Vagina (tissue), 2 donors: ENCODE measurements at regions not wholly inside any gene's neighbourhood (a gene's known extent, or its start where the extent isn't known, plus 50 kb on each side); places are given as distances from the start of the nearest gene placed in this dataset.
A peak's percentile ranks its signal among the peaks of the same experiment; 100 is the strongest.

ENCODE experiments used
- DNase-seq, 2 donors: peaks; one replicate each; pipeline ENCODE4 v3.0.0-alpha.2; 2017; ENCODE audit errors: extremely low spot score in 2 of 2
- H3K27ac ChIP-seq: fragments of 200-600 bp; sonication (generic); one replicate; pipeline ENCODE4 v1.5.1; 2019
- H3K27me3 ChIP-seq: fragments of 200-600 bp; sonication (generic); one replicate; pipeline ENCODE4 v1.5.1; 2019
- H3K36me3 ChIP-seq, 2 donors: fragments of 200-600 bp; sonication (generic); one replicate each; pipeline ENCODE4 v1.5.1; 2017 to 2019
- H3K4me1 ChIP-seq: fragments of 200-600 bp; sonication (generic); one replicate; pipeline ENCODE4 v1.5.1; 2019
- H3K4me3 ChIP-seq, 2 donors: fragments of 200-600 bp; sonication (generic); 1 replicate in 1 of 2; 2 replicates in 1 of 2; pipeline ENCODE4 v1.5.1; 2016 to 2019
- H3K9me3 ChIP-seq: fragments of 200-600 bp; sonication (generic); one replicate; pipeline ENCODE4 v1.5.1; 2019
- POLR2A ChIP-seq, 2 donors: fragments of 450-650 bp; IDR thresholded peaks; one replicate each; pipeline ENCODE4 v1.6.1; 2017; ENCODE audit warnings: antibody characterized with exemption in 2 of 2, mild to moderate bottlenecking in 2 of 2, moderate library complexity in 2 of 2
- POLR2AphosphoS5 ChIP-seq, 2 donors: sonication (generic); formaldehyde crosslinking; IDR thresholded peaks; one replicate each; pipeline ENCODE4 v1.9.0; 2017; ENCODE audit warnings: antibody characterized with exemption in 2 of 2, mild to moderate bottlenecking in 2 of 2, low read depth in 1 of 2; ENCODE audit not compliant: insufficient read depth in 1 of 2
- intact Hi-C: fragments of 100-400 bp; cut with DNase I; formaldehyde crosslinking; loops from one replicate; pipeline ENCODE4 v1.15.1; 2023
- TF ChIP-seq, protein P1 (sequence below), 3 experiments: fragments of 450-650 bp in 2 of 3; fragments of 200-600 bp in 1 of 3; sonication (generic) in 1 of 3; IDR thresholded peaks; one replicate each; pipeline ENCODE4 v1.5.1; 2017 to 2019; ENCODE audit warnings: antibody characterized with exemption in 3 of 3, mild to moderate bottlenecking in 2 of 3, moderate library complexity in 2 of 3

DNA sequence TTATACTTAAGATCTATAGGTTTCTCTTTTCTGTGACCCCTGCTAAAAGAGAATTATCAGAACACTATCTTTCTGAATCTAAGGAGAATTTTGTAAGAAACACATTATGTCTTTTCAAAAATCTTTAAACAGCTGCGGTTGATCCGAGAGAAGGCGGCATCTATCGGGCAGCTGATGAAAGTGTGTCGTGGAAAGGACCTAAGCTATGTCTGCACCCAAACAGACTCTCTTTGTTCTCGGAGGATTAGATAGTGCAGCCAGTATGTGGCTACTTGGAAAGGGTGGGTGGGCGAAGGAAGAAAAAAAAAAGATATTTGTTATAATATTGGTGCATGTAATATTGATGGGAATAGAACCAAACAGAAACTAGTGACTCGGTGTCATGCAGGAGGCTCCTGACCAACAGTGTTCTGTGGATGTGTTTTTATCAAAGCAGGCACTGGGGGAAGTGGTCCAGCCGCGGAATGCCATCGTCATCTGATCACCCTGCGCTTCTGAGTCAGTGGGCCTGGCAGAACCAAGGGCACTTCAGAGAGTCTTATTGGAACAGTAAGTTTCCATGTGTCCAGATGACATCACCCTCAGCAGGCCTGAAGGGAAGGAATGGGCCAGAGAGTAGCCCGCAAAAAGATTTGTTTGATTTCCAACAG, 509.7 kb upstream of the AKR1E2 start:
- peak overlapping the region; percentile 55 for H3K27ac ChIP-seq
- no peaks in the 10 kb centered on the region for H3K36me3 ChIP-seq
- no peaks in the 10 kb centered on the region for H3K4me1 ChIP-seq
- TF ChIP-seq POLR2AphosphoS5 (IDR thresholded peaks at IDR 0.05; ENCODE audit: insufficient read depth in 1 of 2, low read depth in 1 of 2) = no peak
- no peak for TF ChIP-seq POLR2A (IDR thresholded peaks at IDR 0.05)
- TF ChIP-seq, protein P1, sequence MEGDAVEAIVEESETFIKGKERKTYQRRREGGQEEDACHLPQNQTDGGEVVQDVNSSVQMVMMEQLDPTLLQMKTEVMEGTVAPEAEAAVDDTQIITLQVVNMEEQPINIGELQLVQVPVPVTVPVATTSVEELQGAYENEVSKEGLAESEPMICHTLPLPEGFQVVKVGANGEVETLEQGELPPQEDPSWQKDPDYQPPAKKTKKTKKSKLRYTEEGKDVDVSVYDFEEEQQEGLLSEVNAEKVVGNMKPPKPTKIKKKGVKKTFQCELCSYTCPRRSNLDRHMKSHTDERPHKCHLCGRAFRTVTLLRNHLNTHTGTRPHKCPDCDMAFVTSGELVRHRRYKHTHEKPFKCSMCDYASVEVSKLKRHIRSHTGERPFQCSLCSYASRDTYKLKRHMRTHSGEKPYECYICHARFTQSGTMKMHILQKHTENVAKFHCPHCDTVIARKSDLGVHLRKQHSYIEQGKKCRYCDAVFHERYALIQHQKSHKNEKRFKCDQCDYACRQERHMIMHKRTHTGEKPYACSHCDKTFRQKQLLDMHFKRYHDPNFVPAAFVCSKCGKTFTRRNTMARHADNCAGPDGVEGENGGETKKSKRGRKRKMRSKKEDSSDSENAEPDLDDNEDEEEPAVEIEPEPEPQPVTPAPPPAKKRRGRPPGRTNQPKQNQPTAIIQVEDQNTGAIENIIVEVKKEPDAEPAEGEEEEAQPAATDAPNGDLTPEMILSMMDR (IDR thresholded peaks at IDR 0.05) = no peak
- no peak for DNase-seq
- no peaks in the 10 kb centered on the region for H3K9me3 ChIP-seq
- intact Hi-C loops = no loop called here
- no peaks in the 10 kb centered on the region for H3K27me3 ChIP-seq
- H3K4me3 ChIP-seq = no peak overlapping the region

DNA sequence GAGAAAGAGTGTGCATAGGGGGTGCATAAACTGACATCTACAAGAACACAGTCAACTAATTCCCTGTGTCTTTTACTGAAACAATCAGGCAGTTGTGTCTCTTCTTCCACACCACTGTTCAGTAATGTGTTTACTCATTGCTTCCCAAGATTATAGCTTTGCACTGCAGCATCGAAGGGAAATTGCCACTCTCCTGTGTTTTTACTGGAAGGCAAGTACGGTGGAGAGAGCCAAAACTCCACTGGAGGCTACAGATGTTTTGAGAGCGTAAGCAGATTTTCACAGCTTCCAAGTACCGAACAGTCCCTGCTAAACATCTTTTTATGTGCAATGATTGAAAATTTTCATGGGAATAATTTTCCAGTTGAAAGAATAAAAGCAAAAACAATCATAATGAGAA, 510.5 kb upstream of the AKR1E2 start:
- Histone ChIP-seq H3K9me3 (no peaks in the 10 kb centered on the region), H3K36me3 (no peaks in the 10 kb centered on the region), H3K27ac (peak overlapping the region; percentile 55), H3K4me3 (no peak overlapping the region), H3K4me1 (no peaks in the 10 kb centered on the region), H3K27me3 (no peaks in the 10 kb centered on the region)
- TF ChIP-seq, protein P1 (IDR thresholded peaks at IDR 0.05) = no peak
- TF ChIP-seq POLR2A (IDR thresholded peaks at IDR 0.05) (no peak), POLR2AphosphoS5 (IDR thresholded peaks at IDR 0.05; ENCODE audit: insufficient read depth in 1 of 2, low read depth in 1 of 2) (no peak)
- DNase-seq = no peak
- intact Hi-C loops = no loop called here

DNA sequence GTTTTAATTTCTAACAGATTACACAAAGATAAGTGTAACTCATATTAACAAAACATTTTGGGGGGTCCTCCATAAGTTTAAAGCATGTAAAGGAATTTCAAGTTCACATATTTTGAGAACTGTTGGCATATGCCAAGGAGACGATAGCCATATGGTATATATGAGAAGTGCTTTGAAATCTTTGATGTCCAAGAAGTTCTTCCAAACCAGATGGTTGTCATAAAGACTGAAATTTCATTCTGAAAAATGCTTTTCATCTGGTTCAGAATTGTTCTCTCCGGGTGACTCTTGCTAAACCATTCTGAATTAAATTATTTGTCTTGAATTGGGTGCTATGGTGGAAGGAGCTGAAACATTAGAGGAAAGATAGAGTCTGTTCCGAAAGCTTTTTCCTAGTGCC, 513.0 kb upstream of the AKR1E2 start:
- TF ChIP-seq POLR2AphosphoS5 (IDR thresholded peaks at IDR 0.05; ENCODE audit: insufficient read depth in 1 of 2, low read depth in 1 of 2) (no peak), POLR2A (IDR thresholded peaks at IDR 0.05) (no peak)
- TF ChIP-seq, protein P1 (IDR thresholded peaks at IDR 0.05) = no peak
- intact Hi-C loops = no loop called here
- H3K27ac ChIP-seq = no peak overlapping the region
- H3K4me3 ChIP-seq = no peak overlapping the region
- H3K36me3 ChIP-seq = no peaks in the 10 kb centered on the region
- DNase-seq = no peak
- H3K4me1 ChIP-seq = no peaks in the 10 kb centered on the region
- no peaks in the 10 kb centered on the region for H3K27me3 ChIP-seq
- no peaks in the 10 kb centered on the region for H3K9me3 ChIP-seq

DNA sequence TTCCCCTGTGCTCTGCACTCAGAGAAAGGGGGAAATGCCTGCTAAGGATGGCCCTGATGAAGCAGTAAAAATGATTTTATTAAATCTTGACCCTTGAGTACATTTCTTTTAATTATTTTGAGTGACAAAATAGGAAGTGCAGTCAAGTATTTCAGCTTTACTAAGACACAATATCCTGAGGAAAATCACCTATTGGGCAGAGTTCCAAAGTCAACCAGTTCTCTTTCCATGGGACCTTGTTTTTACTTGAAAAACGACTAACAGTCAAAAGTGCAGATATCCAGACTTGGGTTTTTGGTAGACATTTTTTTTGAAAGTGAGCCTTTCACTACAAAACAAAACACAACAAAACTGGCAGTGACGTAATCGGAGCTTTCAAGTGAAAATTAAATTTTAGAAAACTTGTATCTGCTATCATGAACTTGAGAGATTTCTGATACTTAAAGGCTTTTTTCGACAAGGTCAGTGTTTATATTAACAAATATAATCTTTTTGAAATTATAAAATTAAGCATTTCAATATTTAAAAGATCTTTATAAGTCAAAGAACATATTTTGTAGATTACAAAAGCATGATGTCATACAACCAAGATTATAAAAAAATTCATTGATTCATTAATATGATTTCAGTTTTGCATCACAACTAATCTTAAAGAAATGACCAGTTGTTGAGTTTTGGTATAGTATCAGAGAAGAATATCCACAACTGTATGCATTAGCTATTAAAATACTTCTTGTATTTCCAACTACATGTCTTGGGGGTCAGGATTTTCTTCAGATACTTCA, 513.8 kb upstream of the AKR1E2 start:
- H3K4me3 ChIP-seq = no peak overlapping the region
- no peaks in the 10 kb centered on the region for H3K4me1 ChIP-seq
- no peaks in the 10 kb centered on the region for H3K36me3 ChIP-seq
- H3K27me3 ChIP-seq = no peaks in the 10 kb centered on the region
- no peaks in the 10 kb centered on the region for H3K9me3 ChIP-seq
- DNase-seq = no peak
- no peak overlapping the region for H3K27ac ChIP-seq
- TF ChIP-seq POLR2A (IDR thresholded peaks at IDR 0.05) (no peak), POLR2AphosphoS5 (IDR thresholded peaks at IDR 0.05; ENCODE audit: insufficient read depth in 1 of 2, low read depth in 1 of 2) (no peak)
- TF ChIP-seq, protein P1 (IDR thresholded peaks at IDR 0.05) = no peak
- intact Hi-C loops = no loop called here

DNA sequence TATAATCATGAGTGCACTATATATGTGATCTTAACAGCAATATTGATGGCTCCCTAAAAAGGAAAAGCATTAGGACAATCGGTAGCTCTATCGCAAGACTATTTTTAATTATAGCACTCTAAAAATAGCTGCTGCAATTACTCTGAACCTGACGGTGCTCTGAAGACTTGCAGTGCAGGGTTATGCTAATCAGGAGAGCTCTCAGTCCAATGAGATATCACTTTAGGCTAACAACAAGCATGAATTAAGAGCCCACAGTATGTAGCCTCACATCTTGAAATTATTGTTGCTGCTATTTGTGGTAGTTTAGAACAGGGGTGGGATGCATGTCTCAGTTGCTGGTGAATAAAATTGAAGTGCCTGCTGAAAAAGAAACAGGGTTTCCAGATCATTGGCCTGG, 515.8 kb upstream of the AKR1E2 start:
- Histone ChIP-seq H3K9me3 (no peaks in the 10 kb centered on the region), H3K36me3 (no peaks in the 10 kb centered on the region), H3K27ac (no peak overlapping the region), H3K4me3 (no peak overlapping the region), H3K27me3 (no peaks in the 10 kb centered on the region), H3K4me1 (no peaks in the 10 kb centered on the region)
- TF ChIP-seq POLR2A (IDR thresholded peaks at IDR 0.05) (no peak), POLR2AphosphoS5 (IDR thresholded peaks at IDR 0.05; ENCODE audit: insufficient read depth in 1 of 2, low read depth in 1 of 2) (no peak)
- TF ChIP-seq, protein P1 (IDR thresholded peaks at IDR 0.05) = no peak
- DNase-seq = no peak
- intact Hi-C loops = no loop called here
